Breast epithelium (tissue), 4 donors: ENCODE measurements at regions not wholly inside any gene's neighbourhood (a gene's known extent, or its start where the extent isn't known, plus 50 kb on each side); places are given as distances from the start of the nearest gene placed in this dataset.

Experiments used
- DNase-seq, 2 donors: peaks; one replicate each; pipeline ENCODE4 v3.0.0-alpha.2; 2019; ENCODE audit warnings: low spot score in 2 of 2
- H3K27ac ChIP-seq, 2 donors: fragments of 200-600 bp; sonication (generic) in 1 of 2; one replicate each; pipeline ENCODE4 v1.5.1; 2016 to 2019; ENCODE audit warnings: mild to moderate bottlenecking in 1 of 2
- H3K27me3 ChIP-seq, 2 donors: fragments of 200-600 bp; sonication (generic) in 1 of 2; one replicate each; pipeline versions ENCODE4 v1.5.1 to v1.6.0; 2017 to 2019; ENCODE audit warnings: control low read depth in 1 of 2, mild to moderate bottlenecking in 1 of 2
- H3K36me3 ChIP-seq: fragments of 200-600 bp; one replicate; pipeline ENCODE4 v1.5.1; 2019
- H3K4me1 ChIP-seq, 2 donors: fragments of 200-600 bp; sonication (generic); one replicate each; pipeline ENCODE4 v1.5.1; 2016 to 2019; ENCODE audit warnings: control low read depth in 1 of 2
- H3K4me3 ChIP-seq, 3 donors: fragments of 200-600 bp; sonication (generic); 1 replicate in 2 of 3; 2 replicates in 1 of 3; pipeline ENCODE4 v1.5.1; 2016 to 2019; ENCODE audit warnings: mild to moderate bottlenecking in 3 of 3, moderate library complexity in 2 of 3
- H3K9me3 ChIP-seq, 2 donors: fragments of 200-600 bp; sonication (generic) in 1 of 2; one replicate each; pipeline ENCODE4 v1.5.1; 2016 to 2019; ENCODE audit warnings: control low read depth in 1 of 2
- CTCF ChIP-seq, 3 donors: fragments of 450-650 bp; IDR thresholded peaks; one replicate each; pipeline ENCODE4 v1.5.1; 2016 to 2017; ENCODE audit warnings: antibody characterized with exemption in 3 of 3, mild to moderate bottlenecking in 3 of 3, moderate library complexity in 3 of 3
- POLR2A ChIP-seq: fragments of 450-650 bp; IDR thresholded peaks from one replicate; pipeline ENCODE4 v1.6.1; 2016; ENCODE audit warnings: antibody characterized with exemption, mild to moderate bottlenecking, moderate library complexity
- POLR2AphosphoS5 ChIP-seq, 3 donors: sonication (generic); formaldehyde crosslinking; IDR thresholded peaks; one replicate each; pipeline ENCODE4 v1.6.1; 2017; ENCODE audit warnings: antibody characterized with exemption in 3 of 3
- intact Hi-C: fragments of 100-400 bp; cut with DNase I; formaldehyde crosslinking; loops from one replicate; pipeline ENCODE4 v1.15.1; 2023; ENCODE audit warnings: low total_unique reads

GRCh38 chr5:154565123-154565522 is 87.1 kb upstream of the HAND1 start:
- TF ChIP-seq POLR2AphosphoS5 (IDR thresholded peaks at IDR 0.05) (no peak), POLR2A (no peak), CTCF (IDR thresholded peaks at IDR 0.05) (no peak)
- Histone ChIP-seq H3K4me1 (no peaks in the 10 kb centered on the region), H3K4me3 (no peak overlapping the region), H3K9me3 (no peaks in the 10 kb centered on the region), H3K36me3 (no peaks in the 10 kb centered on the region), H3K27ac (no peak overlapping the region), H3K27me3 (peaks cover 0 to 3% of the 10 kb centered on the region in 2 donors)
- no peak for DNase-seq
- intact Hi-C loops: no loop called here

- intact Hi-C loops: no loop called here
- no peak for DNase-seq
- no peak overlapping the region for H3K27ac ChIP-seq
- TF ChIP-seq POLR2A: no peak
- TF ChIP-seq POLR2AphosphoS5 (IDR thresholded peaks at IDR 0.05): no peak
- TF ChIP-seq CTCF (IDR thresholded peaks at IDR 0.05): no peak
- no peaks in the 10 kb centered on the region for H3K36me3 ChIP-seq
- no peaks in the 10 kb centered on the region for H3K4me1 ChIP-seq
- no peak overlapping the region for H3K4me3 ChIP-seq
- H3K27me3 ChIP-seq: peaks cover 0 to 3% of the 10 kb centered on the region in 2 donors
- no peaks in the 10 kb centered on the region for H3K9me3 ChIP-seq
Observed at GRCh38 chr5:154562244-154562880, 84.3 kb upstream of the HAND1 start.

DNA sequence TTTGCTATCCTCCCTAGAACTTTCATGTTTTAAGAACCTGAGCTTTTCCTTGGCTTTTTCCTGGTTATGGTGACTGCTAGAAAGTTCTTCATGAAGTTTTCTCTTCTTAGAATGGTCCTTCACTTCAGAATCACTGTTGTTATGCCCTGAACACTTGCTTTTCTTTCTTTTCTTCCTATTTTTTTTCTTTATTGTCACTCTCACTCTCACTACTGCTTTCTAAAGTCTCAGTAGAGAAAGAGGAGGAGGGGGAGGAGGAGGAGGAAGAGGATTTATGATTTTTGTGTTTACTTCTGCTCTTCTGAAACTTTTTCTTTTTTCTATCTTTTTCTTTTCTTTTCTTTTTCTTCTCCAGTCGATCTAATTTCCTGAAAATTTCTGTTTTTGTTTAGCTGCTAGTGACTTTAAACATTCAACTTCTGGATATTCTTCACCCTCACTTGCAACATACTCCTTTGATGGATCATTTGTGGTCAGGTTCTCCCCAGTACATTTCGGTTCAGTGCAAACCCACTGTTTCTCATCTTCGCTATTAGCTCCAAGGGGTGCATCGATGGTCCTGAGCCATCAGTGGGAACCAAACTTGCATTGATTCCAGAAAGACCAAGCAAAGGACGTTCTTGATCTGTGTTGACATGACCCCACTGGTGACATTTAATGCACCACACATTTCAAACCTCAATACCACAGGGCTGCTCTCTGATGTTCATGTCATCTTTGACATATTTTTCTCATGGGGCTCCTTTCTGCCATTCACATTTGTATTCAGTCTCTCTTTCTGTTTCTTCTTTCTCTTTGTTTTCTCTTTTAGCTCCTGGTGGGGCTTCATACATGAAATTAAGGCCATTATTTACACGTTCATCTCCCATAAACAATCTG is 81.6 kb upstream of the HAND1 start:
- H3K27ac ChIP-seq: no peak overlapping the region
- no peaks in the 10 kb centered on the region for H3K36me3 ChIP-seq
- intact Hi-C loops: no loop called here
- no peaks in the 10 kb centered on the region for H3K27me3 ChIP-seq
- no peak for DNase-seq
- H3K4me1 ChIP-seq: no peaks in the 10 kb centered on the region
- no peak for TF ChIP-seq POLR2A
- TF ChIP-seq POLR2AphosphoS5 (IDR thresholded peaks at IDR 0.05): no peak
- no peak for TF ChIP-seq CTCF (IDR thresholded peaks at IDR 0.05)
- no peak overlapping the region for H3K4me3 ChIP-seq
- no peaks in the 10 kb centered on the region for H3K9me3 ChIP-seq

DNA sequence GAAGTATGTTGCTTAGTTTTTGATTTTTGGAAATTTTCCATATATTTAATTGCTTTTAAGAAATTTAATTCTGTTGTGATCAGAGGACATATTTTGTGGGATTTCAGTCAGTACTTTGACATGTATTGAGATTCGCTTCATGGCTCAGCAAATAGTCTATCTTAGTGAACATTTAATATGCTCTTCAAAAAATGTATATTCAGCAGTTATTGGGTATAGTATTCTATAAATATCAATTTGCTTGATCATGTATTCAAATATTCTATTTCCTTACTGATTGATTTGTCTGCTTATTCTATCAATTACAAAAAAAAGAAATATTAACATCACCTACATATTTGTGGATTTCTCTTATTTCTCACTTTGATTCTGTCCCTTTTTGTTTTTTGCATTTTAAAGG is 79.5 kb upstream of the HAND1 start:
- Histone ChIP-seq H3K4me3 (no peak overlapping the region), H3K27ac (no peak overlapping the region), H3K36me3 (no peaks in the 10 kb centered on the region), H3K9me3 (peaks cover 6 to 8% of the 10 kb centered on the region in 2 donors), H3K27me3 (no peaks in the 10 kb centered on the region), H3K4me1 (no peaks in the 10 kb centered on the region)
- no peak for DNase-seq
- intact Hi-C loops: no loop called here
- TF ChIP-seq POLR2AphosphoS5 (IDR thresholded peaks at IDR 0.05): no peak
- no peak for TF ChIP-seq CTCF (IDR thresholded peaks at IDR 0.05)
- no peak for TF ChIP-seq POLR2A

- TF ChIP-seq CTCF (IDR thresholded peaks at IDR 0.05): no peak
- TF ChIP-seq POLR2A: no peak
- TF ChIP-seq POLR2AphosphoS5 (IDR thresholded peaks at IDR 0.05): no peak
- Histone ChIP-seq H3K27me3 (no peaks in the 10 kb centered on the region), H3K4me3 (no peak overlapping the region), H3K9me3 (no peaks in the 10 kb centered on the region), H3K36me3 (no peaks in the 10 kb centered on the region), H3K27ac (no peak overlapping the region), H3K4me1 (no peaks in the 10 kb centered on the region)
- intact Hi-C loops: no loop called here
- no peak for DNase-seq
Observed at GRCh38 chr5:154547551-154547950, 69.5 kb upstream of the HAND1 start.
